HG02884 (cell line): ENCODE measurements at regions not wholly inside any gene's neighbourhood (a gene's known extent, or its start where the extent isn't known, plus 50 kb on each side); places are given as distances from the start of the nearest gene placed in this dataset.
"Not testable (repeated sequence)": the region's sequence is repeated elsewhere in the genome, so short reads cannot be mapped to it uniquely, and the experiment has no call there.

Experiments used
- ATAC-seq: cut with Tn5 transposase; IDR thresholded peaks from one replicate; pipeline ENCODE4 v1.9.1; 2021; ENCODE audit warnings: mild to moderate bottlenecking, moderate library complexity; ENCODE audit not compliant: unreplicated experiment

DNA sequence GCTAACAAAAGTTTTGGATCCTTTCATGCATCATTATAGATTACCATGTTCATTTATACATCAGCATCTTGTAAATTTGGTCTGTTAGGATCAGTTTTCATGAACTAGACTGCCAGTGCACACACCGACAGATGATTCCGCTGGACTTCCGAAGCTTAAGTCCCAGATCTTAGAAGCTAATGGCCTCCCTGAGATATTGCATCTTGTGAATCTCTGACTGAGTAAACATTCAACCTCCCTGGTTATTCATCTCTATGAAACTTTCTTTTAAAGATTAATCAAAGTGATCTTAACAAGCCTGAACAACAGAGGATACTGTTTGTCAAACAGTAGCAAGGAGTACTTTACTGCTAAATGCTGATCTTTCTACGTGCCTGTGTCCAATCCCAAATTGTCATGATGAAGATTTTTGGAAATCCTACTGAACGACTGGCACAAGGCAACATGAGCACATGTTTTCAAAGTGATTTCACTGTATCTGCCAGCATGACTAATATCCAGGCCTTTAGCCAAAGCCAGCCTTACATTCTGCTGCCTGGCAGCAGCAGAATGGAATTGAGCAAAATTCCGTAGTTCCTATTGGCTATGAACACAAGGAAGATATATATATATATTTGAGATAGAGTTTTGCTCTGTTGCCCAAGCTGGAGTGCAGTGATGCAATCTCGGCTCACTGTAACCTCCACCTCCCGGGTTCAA, 91.3 kb upstream of the ANK3 start:
- ATAC-seq: no peak

DNA sequence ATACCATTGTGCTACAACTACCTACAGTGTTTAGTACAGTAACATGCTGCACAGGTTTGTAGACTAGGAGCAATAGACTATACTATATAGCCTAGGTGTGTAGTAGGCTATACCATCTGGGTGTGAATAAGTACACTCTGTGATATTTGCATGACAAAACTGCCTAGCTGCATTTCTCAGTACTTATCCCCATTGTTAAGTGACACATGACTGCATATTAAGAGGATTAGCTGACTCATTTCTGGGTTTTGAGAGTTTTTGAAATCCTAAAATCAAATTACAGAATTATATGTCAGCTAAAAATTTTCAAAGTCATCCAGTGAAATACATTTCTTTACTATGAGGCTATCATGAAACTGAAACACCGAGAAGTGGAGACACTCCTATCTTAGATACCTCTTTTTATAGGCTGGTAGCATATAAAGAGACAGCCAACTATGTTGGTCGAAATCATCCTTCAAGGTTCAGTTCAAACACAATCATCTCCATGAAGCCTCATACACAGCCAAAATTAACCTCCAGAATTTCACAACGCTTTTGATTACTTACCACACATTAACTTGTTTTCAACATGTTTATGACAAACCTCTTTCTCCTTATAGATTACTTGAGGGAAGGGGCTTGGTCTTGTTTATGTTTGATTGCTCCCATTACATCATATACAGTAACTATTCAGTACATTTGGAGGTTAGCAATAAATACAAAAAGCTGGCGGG, 89.8 kb upstream of the ANK3 start:
- ATAC-seq: no peak

DNA sequence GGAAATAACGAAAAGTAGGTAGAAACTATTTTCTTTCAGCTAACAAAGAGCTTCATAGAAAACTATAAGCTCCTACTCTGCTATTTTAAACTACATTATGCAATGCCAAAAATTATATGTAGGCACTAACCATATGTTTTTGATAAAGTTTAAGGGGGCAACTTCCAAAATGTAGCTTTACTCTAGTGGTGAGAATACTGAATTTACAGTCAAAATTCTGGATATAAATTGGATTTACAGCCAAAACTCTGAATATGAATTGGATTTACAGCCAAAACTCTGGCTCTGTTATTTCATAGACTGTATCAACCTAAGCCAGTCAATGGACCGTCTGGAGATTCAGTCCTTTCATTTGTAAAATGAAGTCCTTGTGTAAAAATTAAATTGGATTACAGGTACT, 86.8 kb upstream of the ANK3 start:
- ATAC-seq: no peak

DNA sequence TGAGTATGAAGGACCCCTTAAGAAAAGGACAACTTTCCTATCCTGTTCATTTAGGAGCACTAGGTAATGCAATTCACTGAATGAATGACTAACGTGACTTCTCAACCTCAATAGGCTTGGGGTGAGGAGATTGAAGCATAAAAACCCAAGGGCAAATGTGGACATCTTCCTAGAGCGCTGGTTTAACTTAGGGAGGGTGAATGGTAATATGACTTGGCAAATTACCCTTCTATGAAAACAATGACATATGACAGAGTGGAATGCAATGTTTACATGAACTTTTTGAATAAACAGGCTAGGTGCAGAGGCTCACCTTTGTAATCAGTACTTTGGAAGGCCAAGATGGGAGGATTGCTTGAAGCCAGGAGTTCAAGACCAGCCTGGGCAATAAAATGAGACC, 83.9 kb upstream of the ANK3 start:
- no peak for ATAC-seq

DNA sequence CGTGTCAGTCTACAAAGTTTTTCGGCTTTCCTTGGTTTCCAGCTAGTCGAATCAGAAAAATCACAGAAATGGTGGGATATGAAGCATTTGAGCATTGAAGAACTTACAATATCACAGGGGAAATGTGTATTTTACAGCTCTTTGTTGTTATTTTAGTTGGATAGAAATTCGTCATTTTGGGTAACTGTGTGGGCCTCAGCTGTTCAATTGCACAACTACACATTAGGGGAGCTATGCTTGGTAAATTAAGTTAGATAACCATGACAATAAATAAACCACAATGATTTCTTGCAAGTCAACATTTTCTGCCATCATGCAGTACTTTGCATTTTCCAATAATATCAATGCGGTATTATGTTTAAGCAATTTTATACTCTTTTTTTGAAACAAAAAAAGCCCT, 80.4 kb upstream of the ANK3 start:
- no peak for ATAC-seq

DNA sequence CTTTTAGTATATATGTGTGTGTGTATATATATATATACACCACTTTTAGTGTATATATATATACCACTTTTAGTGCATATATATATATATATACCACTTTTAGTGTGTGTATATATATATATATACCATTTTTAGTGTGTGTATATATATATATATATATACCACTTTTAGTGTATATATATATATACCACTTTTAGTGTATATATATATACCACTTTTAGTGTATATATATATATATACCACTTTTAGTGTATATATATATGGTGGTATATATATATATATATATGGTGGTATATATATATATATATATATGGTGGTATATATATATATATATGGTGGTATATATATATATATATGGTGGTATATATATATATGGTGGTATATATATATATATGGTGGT, 79.5 kb upstream of the ANK3 start:
- ATAC-seq: not testable (repeated sequence)

DNA sequence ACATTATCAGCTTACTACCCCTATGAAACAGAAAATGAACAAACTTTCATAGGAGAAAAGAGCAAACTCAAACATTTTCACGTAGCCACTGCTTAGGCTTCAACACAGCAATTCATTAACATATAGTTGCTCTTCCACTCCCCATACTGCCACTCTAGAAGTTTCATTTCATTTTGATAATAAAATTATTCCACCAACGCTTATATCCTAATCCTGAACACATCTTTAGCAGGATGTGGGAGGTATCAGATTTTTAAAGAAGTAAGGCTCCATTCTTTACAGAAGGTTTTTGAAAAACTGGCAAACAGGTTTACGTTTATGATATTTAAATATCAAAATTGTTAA, 77.5 kb upstream of the ANK3 start:
- no peak for ATAC-seq

DNA sequence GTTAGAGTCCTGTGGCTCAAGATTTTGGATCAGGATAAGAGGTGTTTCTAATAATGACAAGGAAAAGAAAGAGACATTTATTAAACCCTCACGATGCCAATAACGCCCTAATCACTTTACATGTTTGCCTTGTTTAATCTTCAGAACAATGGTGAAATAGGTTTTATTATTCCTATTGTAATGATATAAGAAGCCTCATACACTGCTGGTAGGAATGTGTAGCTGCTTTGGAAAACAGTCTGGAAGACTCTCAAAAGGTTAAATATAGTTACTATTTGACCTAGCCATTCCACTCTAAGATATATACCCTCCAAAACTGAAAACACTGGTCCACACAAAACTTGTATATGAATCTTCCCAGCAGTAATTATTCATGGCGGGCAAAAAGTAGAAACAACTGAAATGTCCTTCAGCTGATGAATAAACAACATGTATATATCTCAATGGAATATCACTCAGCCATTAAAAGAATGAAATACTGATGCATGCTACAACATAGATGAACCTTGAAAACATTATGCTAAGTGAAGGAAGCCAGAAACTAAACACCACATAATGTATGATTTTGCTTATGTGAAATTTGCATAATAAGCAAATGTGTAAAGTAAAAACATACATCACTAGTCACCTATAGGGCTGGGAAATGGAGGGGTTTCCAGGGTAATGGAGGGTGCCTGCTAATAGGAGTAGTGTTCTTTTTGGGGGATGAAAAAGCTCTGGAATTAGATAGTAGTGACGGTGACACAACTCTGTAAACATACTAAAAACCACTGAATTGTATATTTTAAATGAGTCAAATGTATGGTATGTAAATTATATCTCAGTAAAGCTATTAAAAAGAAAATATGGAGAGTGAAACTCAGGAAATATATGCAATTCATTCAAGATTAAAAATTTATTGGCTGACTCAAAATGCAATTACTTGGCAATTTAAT, 76.9 kb upstream of the ANK3 start:
- ATAC-seq: no peak

DNA sequence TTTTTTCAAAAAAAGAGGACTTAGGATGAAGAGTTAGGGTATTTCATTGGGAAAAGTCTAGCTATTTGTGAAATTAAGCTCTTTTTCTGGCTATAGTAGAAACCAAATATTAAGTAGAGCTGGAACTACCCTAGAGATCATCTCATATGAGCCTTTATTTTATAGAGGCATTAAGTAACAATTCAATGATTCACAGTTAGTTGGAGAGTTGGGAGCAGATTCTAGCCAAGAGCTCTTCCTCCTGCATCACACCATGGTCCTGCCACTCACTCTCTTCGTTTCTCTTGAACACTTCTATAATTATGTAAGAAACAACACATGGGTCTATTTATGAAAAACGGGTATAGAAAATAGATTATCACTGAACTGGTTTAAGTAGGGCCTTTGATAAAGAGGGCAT, 76.1 kb upstream of the ANK3 start:
- no peak for ATAC-seq

DNA sequence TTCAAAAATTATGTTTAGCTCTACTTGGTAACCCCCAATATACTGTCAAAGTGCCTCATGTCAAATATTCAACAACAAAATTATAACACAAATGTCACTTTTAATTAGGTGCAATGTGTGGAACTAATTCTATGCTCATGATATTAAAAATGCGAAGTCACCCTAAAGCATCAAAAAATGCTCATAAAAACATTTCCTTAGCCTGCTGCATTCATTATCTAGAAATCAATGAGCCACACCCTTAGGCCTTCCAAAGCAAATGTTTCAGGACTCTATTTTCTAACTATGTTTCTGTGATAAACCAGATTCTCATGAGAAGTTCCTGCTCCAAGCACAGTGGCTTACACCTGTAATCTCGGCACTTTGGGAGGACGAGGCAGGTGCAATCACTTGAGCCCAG, 75.0 kb upstream of the ANK3 start:
- ATAC-seq: no peak

DNA sequence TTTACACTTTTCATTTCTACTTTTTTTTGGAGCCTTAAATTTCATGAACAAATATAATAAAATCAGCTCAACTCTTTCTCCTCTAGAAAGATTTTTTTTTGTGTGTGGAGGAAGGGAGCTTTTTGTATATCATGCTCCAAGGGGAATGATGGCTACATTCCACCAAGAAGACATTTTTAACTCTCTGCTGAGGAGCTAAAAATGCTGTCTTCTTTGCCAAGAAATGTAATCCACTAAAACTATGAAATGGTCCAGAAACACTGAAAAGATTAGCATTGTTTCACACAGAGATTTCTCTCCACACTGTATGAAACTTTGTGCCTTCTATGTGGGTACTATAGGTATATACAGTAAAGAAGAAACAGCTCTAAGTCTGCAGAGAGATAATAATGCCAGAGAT, 74.1 kb upstream of the ANK3 start:
- no peak for ATAC-seq

DNA sequence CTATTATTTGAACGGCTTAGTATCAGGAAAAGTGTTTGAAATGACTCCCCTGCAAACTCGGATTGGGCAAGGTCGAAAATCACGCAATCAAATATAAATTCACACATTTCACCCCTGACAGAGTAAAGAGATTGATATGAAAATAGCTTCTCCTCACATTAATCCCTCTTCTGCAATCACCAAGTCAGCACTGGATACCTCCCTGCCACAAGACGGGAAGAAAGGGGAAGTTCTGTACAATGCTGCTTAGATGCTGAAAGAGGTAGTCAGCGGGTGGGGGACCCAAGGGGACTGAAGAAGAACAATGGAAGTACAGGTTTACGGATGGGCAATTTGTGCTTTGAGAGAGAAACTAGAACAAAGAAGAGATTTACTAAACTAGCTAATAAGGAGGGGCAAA, 72.0 kb upstream of the ANK3 start:
- ATAC-seq: no peak

DNA sequence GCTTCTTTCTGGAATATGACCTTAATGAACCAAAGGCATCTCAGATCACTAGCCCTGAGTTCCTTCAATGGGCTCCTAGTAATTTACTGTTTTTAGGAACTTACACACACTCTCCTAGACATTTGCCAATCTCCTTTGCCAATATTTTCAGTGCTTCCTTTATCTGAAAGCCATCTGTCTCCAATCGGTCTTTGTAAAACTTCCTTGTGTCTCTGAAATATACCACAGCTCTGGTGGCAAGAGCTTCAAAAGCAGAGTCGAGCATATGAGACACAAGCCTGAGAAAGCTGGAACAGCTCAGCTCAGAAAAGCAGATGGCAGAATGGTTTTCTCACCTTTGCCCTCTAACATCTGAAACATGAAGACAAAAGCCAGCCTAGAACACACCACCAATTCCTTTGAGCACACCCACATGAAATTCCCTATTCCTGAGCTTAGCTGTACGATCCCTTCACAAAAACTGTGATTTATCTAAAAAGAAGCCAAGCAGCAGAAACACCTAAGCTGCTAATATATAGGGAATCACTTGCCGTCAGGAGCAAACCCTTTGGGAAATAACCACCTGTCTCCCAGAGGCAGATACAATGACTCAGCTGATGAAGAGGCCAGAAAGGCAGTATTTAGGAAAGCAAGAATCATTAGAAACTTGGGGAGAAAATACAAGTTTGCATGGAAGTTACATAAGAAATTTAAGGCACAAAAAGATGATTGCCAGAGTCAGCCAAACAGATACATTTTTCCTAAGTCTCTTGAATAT, 70.2 kb upstream of the ANK3 start:
- no peak for ATAC-seq

DNA sequence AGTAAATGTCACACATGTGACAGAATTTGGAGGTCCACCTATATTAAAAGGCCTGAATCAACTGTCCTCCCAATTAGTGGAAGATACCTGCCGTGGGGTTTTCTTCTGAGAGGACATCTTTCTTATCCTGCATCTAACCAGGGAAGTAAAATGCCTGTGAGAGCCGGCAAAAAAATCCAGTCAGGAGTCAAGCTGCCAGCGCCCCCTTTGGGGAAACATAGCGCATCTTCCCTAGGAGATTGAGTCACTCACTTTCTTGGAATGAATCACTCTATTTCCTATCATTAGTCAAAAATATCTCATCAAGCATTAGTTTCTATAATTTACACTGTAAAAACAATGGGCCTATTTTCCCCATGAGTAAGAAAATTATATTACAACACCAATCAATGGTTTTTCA, 66.4 kb upstream of the ANK3 start:
- ATAC-seq: no peak

DNA sequence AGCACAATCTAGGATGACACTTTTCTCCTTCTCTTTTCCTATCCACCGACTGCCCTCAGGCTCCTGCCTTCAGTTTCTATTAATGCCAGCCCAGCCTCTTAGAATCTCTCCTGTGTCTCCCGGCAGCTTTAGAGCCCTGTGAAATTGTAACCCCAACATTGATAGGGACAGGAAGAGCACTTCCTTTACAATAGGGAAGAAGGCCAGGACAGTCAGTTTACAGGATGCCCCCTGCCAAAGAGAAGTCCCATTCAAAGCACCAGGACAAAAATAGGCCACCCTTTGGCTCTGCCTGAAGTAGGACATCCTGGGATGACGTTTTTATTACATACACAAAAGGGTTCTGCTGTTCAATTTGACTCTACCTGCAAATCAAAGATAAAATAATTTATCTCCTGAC, 64.7 kb upstream of the ANK3 start:
- no peak for ATAC-seq

DNA sequence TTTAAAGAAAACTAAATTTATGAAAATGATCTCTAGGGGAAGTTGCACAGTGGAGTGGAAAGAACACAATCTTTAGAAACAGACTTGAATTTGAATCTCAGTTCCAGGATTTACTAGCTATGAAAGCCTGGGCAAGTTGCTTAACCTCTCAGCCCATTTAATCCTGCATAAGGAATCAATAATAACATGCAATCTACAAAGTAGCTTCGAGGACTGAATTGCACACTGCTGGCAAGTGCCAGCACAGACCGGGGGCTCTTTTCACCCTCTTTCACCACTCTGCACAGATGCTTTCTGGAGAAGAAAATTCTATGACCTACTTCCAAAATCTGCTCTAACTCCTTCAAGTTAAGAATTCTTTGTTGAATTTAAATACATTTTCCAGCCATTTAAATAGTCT, 63.4 kb upstream of the ANK3 start:
- no peak for ATAC-seq

DNA sequence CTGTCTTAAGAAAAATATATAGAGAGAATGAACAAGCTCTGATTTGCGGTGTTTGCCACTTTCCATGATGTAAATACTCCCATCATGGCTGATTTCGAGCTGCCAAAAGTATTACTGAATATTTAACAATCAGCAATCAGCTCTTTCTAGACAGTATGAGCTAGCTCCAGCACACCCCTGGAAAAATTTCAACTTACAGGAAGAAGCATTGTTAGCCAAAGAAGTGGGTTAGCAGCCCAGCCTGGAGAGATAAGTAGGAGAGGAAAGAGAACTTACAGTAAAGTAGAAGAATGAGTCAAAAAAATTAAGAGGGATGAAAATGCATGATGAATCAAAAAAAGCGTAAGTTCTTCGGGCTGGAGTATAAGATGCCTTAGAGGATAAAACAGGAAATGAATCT, 60.6 kb upstream of the ANK3 start:
- no peak for ATAC-seq

DNA sequence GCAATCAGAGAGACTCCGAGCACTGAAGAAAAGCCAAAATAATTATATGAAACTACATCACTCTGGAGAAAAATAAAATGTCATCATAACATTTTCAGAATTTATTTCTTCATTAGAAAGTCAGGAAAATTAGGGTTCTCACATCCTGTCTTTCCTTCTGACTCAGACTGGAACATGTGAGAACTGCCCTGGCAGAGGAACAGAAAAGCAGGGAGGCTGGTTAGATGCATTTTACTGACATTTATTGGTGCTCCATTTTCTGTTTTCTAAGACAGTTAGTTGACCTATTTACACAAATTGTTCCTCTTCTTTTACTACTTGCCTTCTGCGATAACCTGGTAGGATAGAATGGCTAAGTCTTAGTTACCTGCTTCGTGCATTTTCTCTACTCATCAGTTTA, 58.6 kb upstream of the ANK3 start:
- ATAC-seq: no peak

DNA sequence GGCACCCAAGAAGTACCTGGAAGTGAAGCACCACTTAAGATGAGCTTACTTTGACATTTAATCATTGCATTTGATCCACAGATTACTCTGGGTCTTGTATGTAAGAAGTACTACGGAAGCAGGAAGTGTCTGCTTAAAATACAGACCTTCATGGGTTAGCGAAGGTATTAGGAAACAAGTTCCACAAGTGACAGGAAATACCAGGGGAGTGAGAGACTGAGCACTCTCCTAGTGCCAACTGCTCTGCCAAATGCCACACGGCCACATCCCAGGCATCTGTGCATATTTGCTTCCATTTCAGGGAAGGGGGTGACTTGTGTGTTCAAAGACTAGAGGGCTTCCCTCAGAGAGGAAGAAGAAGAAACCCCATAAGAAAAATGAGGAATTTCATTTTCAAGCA, 57.2 kb upstream of the ANK3 start:
- ATAC-seq: no peak

DNA sequence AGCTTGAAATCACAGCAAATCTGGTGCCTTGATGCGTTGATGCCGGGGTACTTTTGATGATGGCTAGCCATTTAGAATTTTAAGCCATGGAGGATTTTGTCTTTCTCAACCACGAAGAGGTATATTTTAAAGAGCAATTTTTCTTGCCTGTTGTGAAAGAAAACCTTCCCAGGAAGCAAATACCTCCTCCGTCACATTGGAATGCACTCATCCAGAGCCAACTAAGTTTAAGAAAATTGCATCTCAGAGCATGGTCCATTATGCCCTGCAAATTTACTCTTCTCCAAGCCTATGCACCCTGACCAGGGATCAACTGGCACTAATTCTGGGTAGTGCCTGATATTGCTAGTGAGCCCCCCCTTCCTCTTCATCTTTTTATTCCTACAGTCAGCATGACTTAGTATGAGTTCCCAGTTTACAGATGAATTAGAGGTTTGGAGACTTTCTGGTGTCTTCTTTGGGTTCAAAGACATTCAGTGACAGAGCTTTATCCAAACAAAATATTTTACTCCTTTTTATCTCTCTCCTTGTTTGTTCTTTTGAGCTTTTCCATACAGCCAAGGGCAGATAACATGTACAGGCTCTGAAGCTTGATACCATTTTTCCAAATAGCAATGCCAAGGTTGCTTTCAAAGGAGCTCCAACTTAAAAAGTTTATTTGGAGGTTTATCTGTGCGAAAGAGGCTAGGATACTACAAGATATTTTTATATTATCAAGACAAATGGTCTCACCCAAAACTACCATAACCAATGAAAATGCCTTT, 56.6 kb upstream of the ANK3 start:
- ATAC-seq: no peak
